BJ (cell line): ENCODE measurements at regions not wholly inside any gene's neighbourhood (a gene's known extent, or its start where the extent isn't known, plus 50 kb on each side); places are given as distances from the start of the nearest gene placed in this dataset.

Experiments
- CTCF ChIA-PET: fragments of 350-600 bp; formaldehyde crosslinking; extraction: SDS; loops from one replicate; lab custom pipeline; 2021; ENCODE audit warnings: antibody characterized with exemption, inconsistent platforms; lab: Yijun Ruan, JAX
- POLR2A ChIA-PET: fragments of 300-600 bp; sonication (Branson Sonifier 250); formaldehyde crosslinking; extraction: SDS; loops from one replicate; lab custom pipeline; 2021; ENCODE audit warnings: antibody characterized with exemption; lab: Charles Lee
- DNase-seq: peaks from one replicate; pipeline ENCODE4 v3.0.0-alpha.2; 2011; ENCODE audit warnings: low read depth
- H3K27me3 ChIP-seq: 2 replicates; pipeline ENCODE4 v1.6.0; 2011; ENCODE audit warnings: low read length; ENCODE audit not compliant: control insufficient read depth, insufficient read depth
- H3K36me3 ChIP-seq: 2 replicates; pipeline ENCODE4 v1.5.1; 2011; ENCODE audit warnings: low read length; ENCODE audit not compliant: control insufficient read depth, insufficient read depth
- H3K4me3 ChIP-seq: 2 replicates; pipeline ENCODE4 v1.5.1; 2011; ENCODE audit warnings: low read depth, mild to moderate bottlenecking, control low read depth, low read length
- TF ChIP-seq, protein P1 (sequence below): IDR thresholded peaks from 2 replicates; pipeline ENCODE4 v1.5.1; 2011; ENCODE audit warnings: low read depth, mild to moderate bottlenecking, control low read depth, inconsistent platforms, low read length, moderate library complexity; ENCODE audit not compliant: insufficient read depth

GRCh38 chr17:78305801-78306200 lies 54.1 kb downstream of the SOCS3 start:
- Histone ChIP-seq H3K36me3 (no peaks in the 10 kb centered on the region), H3K27me3 (no peaks in the 10 kb centered on the region), H3K4me3 (no peak overlapping the region)
- no peak for DNase-seq
- CTCF ChIA-PET, result interaction anchor here (1.6 kb wide), 1 partner anchor 17 kb away, joined by 4 read pairs; no protein-coding TSS in a partner anchor
- POLR2A ChIA-PET, result no interaction called here
- TF ChIP-seq, protein P1, sequence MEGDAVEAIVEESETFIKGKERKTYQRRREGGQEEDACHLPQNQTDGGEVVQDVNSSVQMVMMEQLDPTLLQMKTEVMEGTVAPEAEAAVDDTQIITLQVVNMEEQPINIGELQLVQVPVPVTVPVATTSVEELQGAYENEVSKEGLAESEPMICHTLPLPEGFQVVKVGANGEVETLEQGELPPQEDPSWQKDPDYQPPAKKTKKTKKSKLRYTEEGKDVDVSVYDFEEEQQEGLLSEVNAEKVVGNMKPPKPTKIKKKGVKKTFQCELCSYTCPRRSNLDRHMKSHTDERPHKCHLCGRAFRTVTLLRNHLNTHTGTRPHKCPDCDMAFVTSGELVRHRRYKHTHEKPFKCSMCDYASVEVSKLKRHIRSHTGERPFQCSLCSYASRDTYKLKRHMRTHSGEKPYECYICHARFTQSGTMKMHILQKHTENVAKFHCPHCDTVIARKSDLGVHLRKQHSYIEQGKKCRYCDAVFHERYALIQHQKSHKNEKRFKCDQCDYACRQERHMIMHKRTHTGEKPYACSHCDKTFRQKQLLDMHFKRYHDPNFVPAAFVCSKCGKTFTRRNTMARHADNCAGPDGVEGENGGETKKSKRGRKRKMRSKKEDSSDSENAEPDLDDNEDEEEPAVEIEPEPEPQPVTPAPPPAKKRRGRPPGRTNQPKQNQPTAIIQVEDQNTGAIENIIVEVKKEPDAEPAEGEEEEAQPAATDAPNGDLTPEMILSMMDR, result no peak

DNA sequence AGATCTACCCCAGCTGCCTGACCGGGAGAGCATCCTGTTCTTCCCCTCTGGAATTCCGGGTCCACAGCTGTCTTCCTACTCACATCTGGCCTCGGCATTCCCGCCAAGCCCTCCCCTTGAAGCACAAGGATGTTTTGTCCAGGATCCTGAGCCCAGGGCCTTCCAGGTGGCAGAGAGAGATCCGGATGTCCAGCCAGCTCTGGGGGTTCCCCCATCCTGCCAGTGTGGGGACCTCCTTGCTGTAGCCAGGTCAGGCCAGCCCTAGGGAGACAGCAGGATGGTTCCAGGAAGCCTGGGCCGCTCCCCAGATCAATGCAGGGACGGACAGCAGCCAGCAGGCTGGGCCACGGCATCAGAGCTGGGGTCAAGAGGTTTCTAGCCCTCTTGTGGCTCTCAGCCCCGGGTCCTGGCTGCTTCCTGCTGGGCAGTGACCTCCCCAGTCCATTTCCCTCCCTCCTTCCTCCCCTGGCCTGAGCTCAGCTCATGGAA lies 55.3 kb downstream of the SOCS3 start:
- DNase-seq, result no peak
- TF ChIP-seq, protein P1, result no peak
- Histone ChIP-seq H3K27me3 (no peaks in the 10 kb centered on the region), H3K4me3 (no peak overlapping the region), H3K36me3 (no peaks in the 10 kb centered on the region)
- POLR2A ChIA-PET, result interaction anchor here (0.6 kb wide), 1 partner anchor 11 kb away, joined by 3 read pairs; no protein-coding TSS in a partner anchor
- CTCF ChIA-PET, result interaction anchor here (0.9 to 1.1 kb wide), 2 partner anchors 11 to 15 kb away, joined by 3 read pairs; no protein-coding TSS in a partner anchor

GRCh38 chr17:78302478-78302877 lies 57.4 kb downstream of the SOCS3 start:
- TF ChIP-seq, protein P1, result no peak
- ChIA-PET POLR2A (no interaction called here), CTCF (no interaction called here)

GRCh38 chr17:78301821-78302213 lies 58.1 kb downstream of the SOCS3 start:
- ChIA-PET CTCF (interaction anchor here (0.9 to 1.6 kb wide), 4 partner anchors 8 to 51 kb away, joined by 3 to 8 read pairs (median 4); no protein-coding TSS in a partner anchor), POLR2A (no interaction called here)
- Histone ChIP-seq H3K36me3 (no peaks in the 10 kb centered on the region), H3K4me3 (no peak overlapping the region), H3K27me3 (no peaks in the 10 kb centered on the region)
- TF ChIP-seq, protein P1, result no peak
- DNase-seq, result no peak

More at GRCh38 chr17:78302478-78302877, 57.4 kb downstream of the SOCS3 start:
- H3K36me3 ChIP-seq, result no peaks in the 10 kb centered on the region
- H3K27me3 ChIP-seq, result no peaks in the 10 kb centered on the region
- no peak for DNase-seq
- no peak overlapping the region for H3K4me3 ChIP-seq

GRCh38 chr17:78300962-78301820 lies 58.7 kb downstream of the SOCS3 start:
- Histone ChIP-seq H3K4me3 (no peak overlapping the region), H3K27me3 (no peaks in the 10 kb centered on the region), H3K36me3 (no peaks in the 10 kb centered on the region)
- no peak for DNase-seq
- TF ChIP-seq, protein P1, result no peak
- CTCF ChIA-PET, result interaction anchor here (0.9 to 1.6 kb wide), 5 partner anchors 9 to 89 kb away, joined by 3 to 8 read pairs (median 3); no protein-coding TSS in a partner anchor
- POLR2A ChIA-PET, result no interaction called here
